Ovary (tissue), 7 donors: ENCODE measurements at regions not wholly inside any gene's neighbourhood (a gene's known extent, or its start where the extent isn't known, plus 50 kb on each side); places are given as distances from the start of the nearest gene placed in this dataset.

Source experiments
- DNase-seq, 5 donors: peaks; one replicate each; pipeline ENCODE4 v3.0.0-alpha.2; 2019 to 2020
- H3K27ac ChIP-seq, 2 donors: fragments of 200-600 bp; one replicate each; pipeline versions ENCODE4 v1.5.1 to v1.8.0; 2019 to 2022
- H3K27me3 ChIP-seq: fragments of 200-600 bp; one replicate; pipeline ENCODE4 v1.8.0; 2022
- H3K36me3 ChIP-seq: fragments of 200-600 bp; sonication (generic); one replicate; pipeline ENCODE4 v1.5.1; 2019
- H3K4me1 ChIP-seq: one replicate; pipeline ENCODE4 v1.8.1; 2013; ENCODE audit warnings: mild to moderate bottlenecking, moderate library complexity; ENCODE audit not compliant: insufficient read depth
- H3K4me3 ChIP-seq: fragments of 200-600 bp; sonication (generic); one replicate; pipeline ENCODE4 v1.5.1; 2017
- H3K9me3 ChIP-seq, 2 donors: fragments of 200-600 bp in 1 of 2; sonication (generic) in 1 of 2; one replicate each; pipeline versions ENCODE4 v1.5.1 to v1.8.1; 2013 to 2019; ENCODE audit warnings: mild to moderate bottlenecking in 1 of 2, moderate library complexity in 1 of 2
- CTCF ChIP-seq, 3 donors: fragments of 450-650 bp in 2 of 3; fragments of 200-600 bp in 1 of 3; IDR thresholded peaks; one replicate each; pipeline versions ENCODE4 v1.5.1 to v1.8.0; 2016 to 2022; ENCODE audit warnings: antibody characterized with exemption in 3 of 3, mild to moderate bottlenecking in 1 of 3
- EP300 ChIP-seq: sonication (generic); formaldehyde crosslinking; IDR thresholded peaks from one replicate; pipeline ENCODE4 v1.6.1; 2017; ENCODE audit warnings: antibody characterized with exemption
- POLR2A ChIP-seq: fragments of 450-650 bp; IDR thresholded peaks from one replicate; pipeline ENCODE4 v1.6.1; 2017; ENCODE audit warnings: antibody characterized with exemption, mild to moderate bottlenecking, moderate library complexity
- WGBS, 3 donors: extraction: QIAGEN DNeasy Blood & Tissue Kit in 1 of 3; methylation state at CpG; one replicate each; pipeline versions ENCODE4 v1.1.5 to v1.1.7; 2013 to 2017; 5-methylcytosine and 5-hydroxymethylcytosine counted together
- intact Hi-C, 4 donors: fragments of 100-400 bp; cut with DNase I; formaldehyde crosslinking; loops; one replicate each; pipeline versions ENCODE4 v1.11.0 to v1.15.1; 2022 to 2023
- donor health status: DM: no; HTN: no; CAD: no; lungs with moderate emphysema.
- donor health status: DM: no; HTN: no; CAD: no.
- donor health status: Bipolar disorder and iron deficiency.
- donor health status: DM: no; HTN: no; CAD: no.
- donor health status: DM: yes; HTN: yes; CAD: no.

- 27 to 41% (median 32%) methylated on average over 2 of the region's 2 CpGs for WGBS, 3 donors
- TF ChIP-seq CTCF (IDR thresholded peaks at IDR 0.05) (no peak), POLR2A (no peak), EP300 (no peak)
- no peak for DNase-seq
- Histone ChIP-seq H3K36me3 (no peaks in the 10 kb centered on the region), H3K9me3 (no peaks in the 10 kb centered on the region), H3K4me1 (no peaks in the 10 kb centered on the region), H3K4me3 (no peak overlapping the region), H3K27me3 (no peaks in the 10 kb centered on the region), H3K27ac (no peak overlapping the region)
- intact Hi-C loops: no loop called here
Measured at GRCh38 chr3:144112036-144112435, 140.4 kb downstream of the DIPK2A start.

GRCh38 chr3:144112437-144112836 is 140.8 kb downstream of the DIPK2A start:
- TF ChIP-seq CTCF (IDR thresholded peaks at IDR 0.05): no peak
- TF ChIP-seq POLR2A: no peak
- no peak for TF ChIP-seq EP300

GRCh38 chr3:144114767-144115166 is 143.1 kb downstream of the DIPK2A start:
- TF ChIP-seq POLR2A (no peak), CTCF (IDR thresholded peaks at IDR 0.05) (no peak), EP300 (no peak)
- no peaks in the 10 kb centered on the region for H3K36me3 ChIP-seq
- H3K4me1 ChIP-seq: no peaks in the 10 kb centered on the region
- intact Hi-C loops: no loop called here
- no peak overlapping the region for H3K4me3 ChIP-seq
- WGBS, 3 donors: 74 to 82% (median 76%) methylated on average over 2 of the region's 2 CpGs
- no peaks in the 10 kb centered on the region for H3K9me3 ChIP-seq
- no peak overlapping the region for H3K27ac ChIP-seq
- no peak for DNase-seq
- no peaks in the 10 kb centered on the region for H3K27me3 ChIP-seq

More at GRCh38 chr3:144112437-144112836, 140.8 kb downstream of the DIPK2A start:
- Histone ChIP-seq H3K36me3 (no peaks in the 10 kb centered on the region), H3K27me3 (no peaks in the 10 kb centered on the region), H3K4me3 (no peak overlapping the region), H3K4me1 (no peaks in the 10 kb centered on the region), H3K9me3 (no peaks in the 10 kb centered on the region), H3K27ac (no peak overlapping the region)
- intact Hi-C loops: no loop called here
- no peak for DNase-seq
- 83 to 89% (median 84%) methylated on average over 3 of the region's 3 CpGs for WGBS, 3 donors

- intact Hi-C loops: no loop called here
- DNase-seq: no peak
- Histone ChIP-seq H3K27me3 (no peaks in the 10 kb centered on the region), H3K4me3 (no peak overlapping the region), H3K9me3 (no peaks in the 10 kb centered on the region), H3K4me1 (no peaks in the 10 kb centered on the region), H3K27ac (no peak overlapping the region), H3K36me3 (no peaks in the 10 kb centered on the region)
- WGBS, 3 donors: 15 to 30% (median 20%) methylated on average over 1 of the region's 1 CpG
- no peak for TF ChIP-seq POLR2A
- TF ChIP-seq CTCF (IDR thresholded peaks at IDR 0.05): no peak
- no peak for TF ChIP-seq EP300
Measured at GRCh38 chr3:144119633-144120032, 148.0 kb downstream of the DIPK2A start.

GRCh38 chr3:144121661-144122060 is 150.0 kb downstream of the DIPK2A start:
- intact Hi-C loops: no loop called here
- peaks cover 2% of the 10 kb centered on the region for H3K4me1 ChIP-seq
- DNase-seq: no peak
- H3K9me3 ChIP-seq: no peaks in the 10 kb centered on the region
- H3K27me3 ChIP-seq: no peaks in the 10 kb centered on the region
- no peak overlapping the region for H3K4me3 ChIP-seq
- TF ChIP-seq EP300 (no peak), CTCF (IDR thresholded peaks at IDR 0.05) (no peak), POLR2A (no peak)
- no peaks in the 10 kb centered on the region for H3K36me3 ChIP-seq
- no peak overlapping the region for H3K27ac ChIP-seq
